Transverse colon (tissue), 4 donors: ENCODE measurements at regions not wholly inside any gene's neighbourhood (a gene's known extent, or its start where the extent isn't known, plus 50 kb on each side); places are given as distances from the start of the nearest gene placed in this dataset.

ENCODE experiments used
- DNase-seq: peaks from one replicate; pipeline ENCODE4 v3.0.0-alpha.2; 2019
- H3K27ac ChIP-seq, 4 donors: fragments of 200-600 bp; sonication (generic); 2 replicates each; pipeline ENCODE4 v1.5.1; 2016 to 2018; ENCODE audit warnings: inconsistent platforms in 4 of 4
- H3K27me3 ChIP-seq: fragments of 200-600 bp; sonication (generic); 2 replicates; pipeline ENCODE4 v1.5.1; 2017; ENCODE audit warnings: inconsistent platforms
- H3K36me3 ChIP-seq, 4 donors: fragments of 200-600 bp; sonication (generic); 2 replicates each; pipeline ENCODE4 v1.5.1; 2017 to 2019; ENCODE audit warnings: inconsistent platforms in 4 of 4
- H3K4me1 ChIP-seq, 4 donors: fragments of 200-600 bp; sonication (generic); 2 replicates each; pipeline ENCODE4 v1.5.1; 2017 to 2020; ENCODE audit warnings: inconsistent platforms in 4 of 4
- H3K4me3 ChIP-seq, 4 donors: fragments of 200-600 bp; sonication (generic); 1 replicate in 1 of 4; 2 replicates in 3 of 4; pipeline versions ENCODE4 v1.5.1 to v1.6.1; 2017 to 2019; ENCODE audit warnings: inconsistent platforms in 4 of 4
- H3K9me3 ChIP-seq, 2 donors: fragments of 200-600 bp; sonication (generic); 2 replicates each; pipeline ENCODE4 v1.5.1; 2017 to 2019; ENCODE audit warnings: inconsistent platforms in 2 of 2
- EP300 ChIP-seq: sonication (generic); formaldehyde crosslinking; IDR thresholded peaks from one replicate; pipeline ENCODE4 v1.6.1; 2017; ENCODE audit warnings: antibody characterized with exemption, low read depth
- POLR2A ChIP-seq: fragments of 450-650 bp; IDR thresholded peaks from one replicate; pipeline ENCODE4 v1.6.1; 2016; ENCODE audit warnings: antibody characterized with exemption, mild to moderate bottlenecking, moderate library complexity
- POLR2AphosphoS5 ChIP-seq, 3 donors: sonication (generic); formaldehyde crosslinking; IDR thresholded peaks; one replicate each; pipeline ENCODE4 v1.6.1; 2016; ENCODE audit warnings: antibody characterized with exemption in 3 of 3
- WGBS, 2 donors: methylation state at CpG; one replicate each; pipeline ENCODE4 v1.1.5; 2018; ENCODE audit warnings: low coverage in 1 of 2; 5-methylcytosine and 5-hydroxymethylcytosine counted together
- in situ Hi-C, 4 donors: fragments of 200-750 bp; cut with MboI; loops; one replicate each; pipeline versions ENCODE4 v1.15.0 to v1.15.1; 2017; ENCODE audit warnings: low sequenced_read_pairs in 3 of 4, low pct_ligation_motif_present in 1 of 4, low pct_unique_long_range_greater_than_20kb in 1 of 4
- intact Hi-C: fragments of 100-400 bp; cut with DNase I; formaldehyde crosslinking; loops from one replicate; pipeline ENCODE4 v1.15.1; 2023; ENCODE audit warnings: low total_unique reads
- TF ChIP-seq, protein P1 (sequence below), 5 experiments: fragments of 200-600 bp in 3 of 5; fragments of 450-650 bp in 2 of 5; sonication (generic) in 3 of 5; IDR thresholded peaks; 1 replicate in 2 of 5; 2 replicates in 3 of 5; pipeline ENCODE4 v1.5.1; 2016 to 2017; ENCODE audit warnings: antibody characterized with exemption in 5 of 5, inconsistent platforms in 3 of 5, mild to moderate bottlenecking in 2 of 5, moderate library complexity in 1 of 5

DNA sequence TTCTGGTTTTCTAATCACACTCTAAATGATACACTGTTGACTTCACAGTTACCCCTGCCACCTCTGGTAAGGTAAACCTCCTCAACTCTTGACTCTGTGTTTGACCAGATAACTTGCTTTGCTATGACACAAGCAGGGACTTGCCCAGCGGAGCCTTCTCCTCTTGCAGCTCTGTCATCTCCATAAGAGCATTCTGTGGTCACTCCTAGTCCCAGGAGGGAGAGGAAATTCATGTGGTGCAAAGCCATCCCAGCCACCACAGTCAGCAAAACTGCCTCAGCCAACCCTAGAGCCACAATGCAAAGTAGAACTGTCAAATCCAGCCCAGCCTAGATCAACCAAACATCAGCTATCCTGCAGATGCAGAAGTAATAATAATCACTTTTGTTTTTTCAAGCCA lies 144.7 kb upstream of the GADL1 start:
- no peaks in the 10 kb centered on the region for H3K4me1 ChIP-seq
- in situ Hi-C loops, result no loop called here
- H3K36me3 ChIP-seq, result no peaks in the 10 kb centered on the region
- no peaks in the 10 kb centered on the region for H3K27me3 ChIP-seq
- TF ChIP-seq POLR2A (no peak), EP300 (no peak), POLR2AphosphoS5 (IDR thresholded peaks at IDR 0.05) (no peak)
- TF ChIP-seq, protein P1, sequence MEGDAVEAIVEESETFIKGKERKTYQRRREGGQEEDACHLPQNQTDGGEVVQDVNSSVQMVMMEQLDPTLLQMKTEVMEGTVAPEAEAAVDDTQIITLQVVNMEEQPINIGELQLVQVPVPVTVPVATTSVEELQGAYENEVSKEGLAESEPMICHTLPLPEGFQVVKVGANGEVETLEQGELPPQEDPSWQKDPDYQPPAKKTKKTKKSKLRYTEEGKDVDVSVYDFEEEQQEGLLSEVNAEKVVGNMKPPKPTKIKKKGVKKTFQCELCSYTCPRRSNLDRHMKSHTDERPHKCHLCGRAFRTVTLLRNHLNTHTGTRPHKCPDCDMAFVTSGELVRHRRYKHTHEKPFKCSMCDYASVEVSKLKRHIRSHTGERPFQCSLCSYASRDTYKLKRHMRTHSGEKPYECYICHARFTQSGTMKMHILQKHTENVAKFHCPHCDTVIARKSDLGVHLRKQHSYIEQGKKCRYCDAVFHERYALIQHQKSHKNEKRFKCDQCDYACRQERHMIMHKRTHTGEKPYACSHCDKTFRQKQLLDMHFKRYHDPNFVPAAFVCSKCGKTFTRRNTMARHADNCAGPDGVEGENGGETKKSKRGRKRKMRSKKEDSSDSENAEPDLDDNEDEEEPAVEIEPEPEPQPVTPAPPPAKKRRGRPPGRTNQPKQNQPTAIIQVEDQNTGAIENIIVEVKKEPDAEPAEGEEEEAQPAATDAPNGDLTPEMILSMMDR (IDR thresholded peaks at IDR 0.05), result no peak
- intact Hi-C loops, result no loop called here
- no peak for DNase-seq
- 71% methylated on average over 1 of the region's 1 CpG for WGBS, 2 donors
- H3K27ac ChIP-seq, result no peak overlapping the region
- peaks cover 3 to 4% of the 10 kb centered on the region in 2 donors for H3K9me3 ChIP-seq
- no peak overlapping the region for H3K4me3 ChIP-seq

DNA sequence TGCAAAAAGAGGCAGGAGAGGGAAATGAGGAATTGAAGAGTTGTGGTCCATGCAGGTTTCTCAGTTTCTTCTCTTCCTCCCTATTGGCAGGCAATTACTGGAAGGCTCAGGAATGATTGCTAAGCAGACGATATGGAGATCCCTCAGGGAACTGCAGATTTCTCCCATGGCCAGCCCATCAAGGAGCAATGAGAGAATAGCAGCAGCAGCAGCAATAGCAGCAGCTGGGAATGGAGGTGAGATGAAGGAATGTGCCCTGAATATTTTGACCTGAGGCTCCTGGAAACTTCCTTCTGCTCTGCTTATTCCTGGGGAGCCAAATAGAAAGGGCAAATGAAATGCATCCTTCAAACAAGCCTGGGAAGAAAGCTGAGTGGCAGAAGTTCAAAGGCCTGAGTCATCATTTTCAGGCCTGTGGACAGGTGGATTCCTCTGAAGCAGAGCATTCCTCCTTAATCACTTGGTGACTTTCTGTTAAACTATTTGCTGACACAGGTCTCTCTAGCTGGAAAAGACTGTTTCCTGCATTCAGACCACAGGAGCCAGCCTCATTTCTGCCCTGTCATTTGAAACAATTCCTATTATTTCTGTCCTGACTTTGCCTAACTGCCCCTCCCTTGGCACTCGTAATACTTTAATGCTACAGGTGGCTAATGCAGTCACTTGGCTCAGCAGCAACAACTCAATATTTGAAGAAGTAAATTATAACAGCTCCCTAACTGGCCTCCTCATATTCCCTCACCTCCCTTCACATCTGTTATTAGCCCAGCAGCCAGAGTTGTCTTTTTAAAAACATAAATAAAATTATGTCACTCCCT lies 146.9 kb upstream of the GADL1 start:
- H3K4me3 ChIP-seq, result no peak overlapping the region
- no peak for DNase-seq
- no peak overlapping the region for H3K27ac ChIP-seq
- in situ Hi-C loops (no loop called here), intact Hi-C loops (no loop called here)
- 28 to 43% methylated on average over 2 of the region's 2 CpGs for WGBS, 2 donors
- no peaks in the 10 kb centered on the region for H3K36me3 ChIP-seq
- H3K9me3 ChIP-seq, result peaks cover 3 to 4% of the 10 kb centered on the region in 2 donors
- TF ChIP-seq, protein P1 (IDR thresholded peaks at IDR 0.05), result no peak
- no peak for TF ChIP-seq EP300
- no peak for TF ChIP-seq POLR2AphosphoS5 (IDR thresholded peaks at IDR 0.05)
- TF ChIP-seq POLR2A, result no peak
- H3K4me1 ChIP-seq, result no peaks in the 10 kb centered on the region
- H3K27me3 ChIP-seq, result no peaks in the 10 kb centered on the region

DNA sequence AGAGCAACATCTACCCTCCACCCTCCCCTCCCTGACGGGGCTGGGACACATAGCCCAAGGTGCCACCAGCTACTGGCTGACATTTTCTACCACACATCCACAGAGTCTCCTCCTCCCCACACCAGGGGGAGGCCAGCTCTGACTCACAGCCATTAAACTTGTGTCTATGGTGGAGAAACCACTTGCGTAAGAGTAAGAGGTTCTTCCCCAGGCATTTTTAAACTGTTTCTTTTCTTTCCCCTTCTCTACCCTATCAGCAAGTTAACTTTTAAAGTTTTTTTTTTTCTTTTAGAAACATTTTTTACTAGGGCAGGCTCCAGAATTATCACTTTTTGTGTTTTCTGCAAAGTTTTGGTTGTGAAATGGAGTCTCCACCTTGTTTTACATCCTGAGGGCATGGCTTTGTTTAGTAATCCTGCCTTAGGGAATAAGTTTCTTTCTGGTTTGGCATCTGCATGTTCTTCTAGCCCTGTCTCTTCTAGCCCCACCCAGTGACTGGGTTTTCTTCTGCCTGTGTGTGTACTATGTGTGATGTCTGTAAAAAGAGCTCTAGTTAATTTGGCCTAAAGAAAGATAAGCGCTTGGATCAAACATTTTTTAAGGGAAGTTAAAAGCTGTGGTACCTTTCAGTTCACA lies 148.8 kb upstream of the GADL1 start:
- Histone ChIP-seq H3K4me3 (no peak overlapping the region), H3K27ac (no peak overlapping the region), H3K4me1 (no peaks in the 10 kb centered on the region), H3K9me3 (peaks cover 3 to 4% of the 10 kb centered on the region in 2 donors), H3K27me3 (no peaks in the 10 kb centered on the region), H3K36me3 (no peaks in the 10 kb centered on the region)
- intact Hi-C loops (no loop called here), in situ Hi-C loops (no loop called here)
- no peak for DNase-seq
- no peak for TF ChIP-seq EP300
- TF ChIP-seq POLR2AphosphoS5 (IDR thresholded peaks at IDR 0.05), result no peak
- TF ChIP-seq, protein P1 (IDR thresholded peaks at IDR 0.05), result no peak
- TF ChIP-seq POLR2A, result no peak
- WGBS, 2 donors, result 66 to 94% methylated on average over 2 to 3 of the region's 3 CpGs

DNA sequence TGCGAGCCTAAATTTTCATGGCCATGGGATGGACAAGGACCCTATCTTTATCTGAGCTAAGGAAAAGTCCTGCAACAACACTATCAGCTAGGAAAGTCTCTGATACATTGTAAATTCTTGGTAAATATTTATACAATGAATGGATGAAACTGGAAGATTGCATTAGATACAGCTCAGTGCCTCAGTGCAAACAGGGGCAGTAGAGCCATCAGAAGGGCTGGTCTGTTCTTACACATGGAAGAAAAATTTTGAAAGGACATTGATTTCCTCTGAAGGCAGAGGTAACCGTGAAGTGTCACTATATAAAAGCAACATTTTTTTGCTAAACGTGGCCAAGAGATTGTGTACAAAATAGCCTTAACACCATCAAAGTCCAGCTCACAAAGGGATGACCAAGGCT lies 153.2 kb upstream of the GADL1 start:
- 80 to 91% methylated on average over 3 of the region's 3 CpGs for WGBS, 2 donors
- no peak overlapping the region for H3K27ac ChIP-seq
- in situ Hi-C loops, result no loop called here
- no peaks in the 10 kb centered on the region for H3K27me3 ChIP-seq
- H3K36me3 ChIP-seq, result no peaks in the 10 kb centered on the region
- DNase-seq, result no peak
- TF ChIP-seq POLR2A (no peak), POLR2AphosphoS5 (IDR thresholded peaks at IDR 0.05) (no peak), EP300 (no peak)
- TF ChIP-seq, protein P1 (IDR thresholded peaks at IDR 0.05), result no peak
- H3K4me3 ChIP-seq, result no peak overlapping the region
- H3K9me3 ChIP-seq, result peaks cover 3 to 4% of the 10 kb centered on the region in 2 donors
- intact Hi-C loops, result no loop called here
- H3K4me1 ChIP-seq, result no peaks in the 10 kb centered on the region
